NT2/D1 (cell line): ENCODE measurements at regions not wholly inside any gene's neighbourhood (a gene's known extent, or its start where the extent isn't known, plus 50 kb on each side); places are given as distances from the start of the nearest gene placed in this dataset.

ENCODE experiments used
- SUZ12 ChIP-seq: IDR thresholded peaks from 2 replicates; pipeline ENCODE4 v1.6.1; 2011; ENCODE audit not compliant: insufficient read length, insufficient read depth; ENCODE audit errors: extremely low read depth
- YY1 ChIP-seq: IDR thresholded peaks from 2 replicates; pipeline ENCODE4 v1.6.1; 2011; ENCODE audit not compliant: insufficient read length, insufficient read depth
- ZNF274 ChIP-seq: IDR thresholded peaks from 2 replicates; pipeline ENCODE4 v1.6.1; 2011; ENCODE audit warnings: mild to moderate bottlenecking, low read depth, low read length

GRCh38 chr13:80783926-80784565, 443.1 kb upstream of the SPRY2 start:
- TF ChIP-seq SUZ12 (no peak), ZNF274 (no peak), YY1 (no peak)
